GM13977 (cell line): ENCODE measurements at regions not wholly inside any gene's neighbourhood (a gene's known extent, or its start where the extent isn't known, plus 50 kb on each side); places are given as distances from the start of the nearest gene placed in this dataset.

Source experiments
- DNase-seq: peaks from one replicate; pipeline ENCODE4 v3.0.0; 2012; ENCODE audit warnings: low spot score
- in situ Hi-C: fragments of 300-500 bp; cut with MboI; formaldehyde crosslinking; loops from one replicate; pipeline ENCODE4 v1.12.0; 2022; ENCODE audit warnings: low sequenced_read_pairs, low pct_unique_long_range_greater_than_20kb, mixed read lengths, inconsistent platforms; ENCODE audit not compliant: unreplicated experiment
- TF ChIP-seq, protein P1 (sequence below): IDR thresholded peaks from 2 replicates; pipeline ENCODE4 v1.5.1; 2012; ENCODE audit warnings: mild to moderate bottlenecking, control low read depth; ENCODE audit not compliant: insufficient read depth; ENCODE audit errors: extremely low read depth, missing control alignments

- DNase-seq, result no peak
- TF ChIP-seq, protein P1, sequence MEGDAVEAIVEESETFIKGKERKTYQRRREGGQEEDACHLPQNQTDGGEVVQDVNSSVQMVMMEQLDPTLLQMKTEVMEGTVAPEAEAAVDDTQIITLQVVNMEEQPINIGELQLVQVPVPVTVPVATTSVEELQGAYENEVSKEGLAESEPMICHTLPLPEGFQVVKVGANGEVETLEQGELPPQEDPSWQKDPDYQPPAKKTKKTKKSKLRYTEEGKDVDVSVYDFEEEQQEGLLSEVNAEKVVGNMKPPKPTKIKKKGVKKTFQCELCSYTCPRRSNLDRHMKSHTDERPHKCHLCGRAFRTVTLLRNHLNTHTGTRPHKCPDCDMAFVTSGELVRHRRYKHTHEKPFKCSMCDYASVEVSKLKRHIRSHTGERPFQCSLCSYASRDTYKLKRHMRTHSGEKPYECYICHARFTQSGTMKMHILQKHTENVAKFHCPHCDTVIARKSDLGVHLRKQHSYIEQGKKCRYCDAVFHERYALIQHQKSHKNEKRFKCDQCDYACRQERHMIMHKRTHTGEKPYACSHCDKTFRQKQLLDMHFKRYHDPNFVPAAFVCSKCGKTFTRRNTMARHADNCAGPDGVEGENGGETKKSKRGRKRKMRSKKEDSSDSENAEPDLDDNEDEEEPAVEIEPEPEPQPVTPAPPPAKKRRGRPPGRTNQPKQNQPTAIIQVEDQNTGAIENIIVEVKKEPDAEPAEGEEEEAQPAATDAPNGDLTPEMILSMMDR, result no peak
- in situ Hi-C loops, result no loop called here
These were observed 159.4 kb upstream of the BMPER start for GRCh38 chr7:33745934-33746333.

DNA sequence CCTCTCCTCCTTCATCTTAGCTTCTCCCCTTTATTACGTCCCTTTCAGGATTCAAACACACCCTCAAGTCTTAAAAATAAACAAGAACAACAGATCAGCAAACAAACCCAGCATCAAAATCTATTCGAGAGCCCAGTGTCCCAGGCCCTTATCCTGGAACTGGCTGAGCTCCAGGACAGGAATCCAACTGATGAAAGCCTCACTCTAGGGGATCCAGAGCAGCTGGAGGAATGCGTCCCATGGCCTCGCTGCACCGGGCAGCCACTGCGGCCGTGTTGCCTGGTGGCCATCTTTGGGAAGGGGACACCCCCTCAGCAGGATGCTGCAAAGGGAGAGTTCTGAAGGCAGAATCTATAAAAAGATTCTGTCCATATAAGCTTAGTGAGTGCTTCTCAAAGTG lies 156.5 kb upstream of the BMPER start:
- TF ChIP-seq, protein P1, result no peak
- in situ Hi-C loops, result no loop called here
- DNase-seq, result no peak

GRCh38 chr7:33750177-33750576 lies 155.2 kb upstream of the BMPER start:
- TF ChIP-seq, protein P1, result no peak
- in situ Hi-C loops, result no loop called here
- no peak for DNase-seq

DNA sequence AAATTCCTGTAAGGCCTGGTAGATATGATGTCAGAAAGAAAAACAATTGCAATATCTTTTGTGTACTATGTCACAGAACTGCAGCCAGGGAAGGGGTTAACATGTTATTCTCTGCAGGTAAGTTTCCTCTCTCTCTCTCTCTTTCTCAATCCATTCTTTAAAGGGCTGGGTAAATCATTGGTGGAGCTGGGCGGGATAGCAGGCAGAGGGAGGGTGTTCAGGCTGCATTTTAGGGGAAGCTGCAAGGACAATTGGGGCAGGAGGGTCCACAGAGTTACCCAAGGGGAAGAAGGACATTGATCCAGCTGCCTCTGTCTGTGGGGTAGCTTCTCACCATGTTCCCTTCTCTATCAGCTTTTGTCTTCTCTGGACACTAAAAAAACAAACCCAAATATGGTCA lies 153.9 kb upstream of the BMPER start:
- TF ChIP-seq, protein P1, result no peak
- in situ Hi-C loops, result no loop called here

DNA sequence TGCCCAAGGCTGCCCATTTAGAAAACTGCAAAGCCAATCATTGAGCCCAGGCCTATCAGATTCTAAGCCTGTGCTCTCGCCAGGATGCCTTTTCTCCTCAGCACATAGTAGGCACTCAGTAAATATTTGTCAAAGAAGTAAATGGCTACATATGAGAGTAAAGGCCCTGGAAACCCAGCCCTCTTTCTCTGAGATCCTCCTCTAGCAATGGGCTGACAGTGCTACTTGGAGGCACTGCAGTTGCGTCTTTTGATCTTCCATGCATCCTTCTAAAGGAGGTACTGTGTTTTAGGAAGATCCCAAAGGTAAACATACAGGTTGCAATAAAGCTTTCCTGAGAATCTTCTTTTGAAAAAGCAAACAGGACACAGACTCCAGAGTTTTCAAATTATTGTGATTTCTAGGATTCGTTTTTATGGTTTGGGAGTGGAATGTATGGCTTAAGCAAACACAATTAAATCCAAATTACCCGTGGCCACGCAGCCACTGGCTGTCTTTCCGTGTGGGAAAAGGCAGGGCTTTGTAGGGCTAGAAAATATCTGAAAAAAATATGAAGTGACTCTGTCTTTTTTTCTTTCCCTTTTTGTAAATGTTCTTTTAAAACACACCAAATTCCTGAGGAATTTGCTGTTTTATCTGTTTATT lies 151.3 kb upstream of the BMPER start:
- TF ChIP-seq, protein P1, result no peak
- DNase-seq, result no peak
- in situ Hi-C loops, result no loop called here

More for the DNA sequence above, 153.9 kb upstream of the BMPER start:
- no peak for DNase-seq

- TF ChIP-seq, protein P1, result no peak
- no peak for DNase-seq
- in situ Hi-C loops, result no loop called here
These were observed 150.1 kb upstream of the BMPER start for GRCh38 chr7:33754933-33755928.
